ENCODE measurements at regions not wholly inside any gene's neighbourhood (a gene's known extent, or its start where the extent isn't known, plus 50 kb on each side); places are given as distances from the start of the nearest gene placed in this dataset.

DNA sequence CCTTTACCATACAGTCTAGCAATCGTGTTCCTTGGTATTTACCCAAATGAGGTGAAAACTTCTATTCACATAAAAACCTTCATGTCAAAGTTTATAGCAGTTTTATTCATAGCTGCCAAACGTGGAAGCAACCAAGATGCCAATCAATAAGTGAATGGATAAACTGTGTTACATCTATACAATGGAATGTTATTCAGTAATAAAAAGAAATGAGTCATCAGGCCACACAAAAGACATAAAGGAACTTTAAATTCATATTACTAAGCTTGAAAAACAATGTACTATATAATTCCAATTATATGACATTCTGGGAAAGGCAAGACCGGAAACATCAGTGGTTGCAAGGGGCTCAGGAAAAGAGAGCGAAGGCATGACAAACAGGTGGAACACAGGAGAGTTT, 679.9 kb downstream of the ISL1 start:
- TF ChIP-seq RXRA (IDR thresholded peaks at IDR 0.05; ENCODE audit: insufficient read depth, low read depth, low read length) (no peak), JUN (IDR thresholded peaks at IDR 0.05; ENCODE audit: low read depth, low read length) (no peak), RBBP5 (IDR thresholded peaks at IDR 0.05; ENCODE audit: borderline replicate concordance, low read depth, low read length) (no peak), FOSL1 (IDR thresholded peaks at IDR 0.05; ENCODE audit: insufficient read depth, low read depth, low read length) (no peak), POU5F1 (IDR thresholded peaks at IDR 0.05; ENCODE audit: low read depth, low read length) (no peak), GABPA (IDR thresholded peaks at IDR 0.05; ENCODE audit: borderline replicate concordance, insufficient read depth, low read length) (no peak)
- Histone ChIP-seq H4K8ac (ENCODE audit: extremely low read depth, insufficient read depth, low read length) (no peak overlapping the region), H4K5ac (ENCODE audit: insufficient read length, low read depth, low read length) (no peak overlapping the region), H3K9me3 (ENCODE audit: insufficient read depth in 2 of 2, low read depth in 1 of 2, low read length in 1 of 2) (no peaks in the 10 kb centered on the region), H3K14ac (ENCODE audit: insufficient read length) (no peak overlapping the region), H3K23ac (ENCODE audit: insufficient read length) (no peak overlapping the region), H2BK120ac (replicated peaks; ENCODE audit: low read depth, low read length) (no peak overlapping the region), H2AFZ (ENCODE audit: low read length) (no peak overlapping the region), H3K4ac (replicated peaks; ENCODE audit: insufficient read length, low read depth, low read length) (no peak overlapping the region), H3K56ac (replicated peaks; ENCODE audit: insufficient read length, low read depth, low read length) (no peak overlapping the region), H3K4me2 (ENCODE audit: insufficient read depth in 1 of 2, low read depth in 2 of 2, low read length in 2 of 2) (no peak overlapping the region), H3K79me2 (ENCODE audit: control insufficient read depth in 1 of 2, insufficient read depth in 2 of 2, low read length in 2 of 2) (no peaks in the 10 kb centered on the region), H3K4me3 (ENCODE audit: extremely low read depth in 1 of 4, insufficient read depth in 2 of 4, low read depth in 3 of 4, low read length in 4 of 4) (no peak overlapping the region), H2BK20ac (ENCODE audit: low read length) (no peak overlapping the region), H4K91ac (replicated peaks; ENCODE audit: insufficient read length, low read length) (no peak overlapping the region), H2BK15ac (ENCODE audit: low read length) (no peak overlapping the region), H3K9ac (replicated peaks in 1 of 4; ENCODE audit: extremely low read depth in 1 of 4, low read depth in 3 of 4, low read length in 3 of 4) (no peak overlapping the region), H2AK5ac (ENCODE audit: low read depth, low read length) (no peak overlapping the region), H3K4me1 (replicated peaks in 1 of 4; ENCODE audit: control insufficient read depth in 3 of 4, insufficient read depth in 4 of 4, low read length in 3 of 4) (no peaks in the 10 kb centered on the region), H2BK5ac (ENCODE audit: low read depth, low read length) (no peak overlapping the region), H3K23me2 (ENCODE audit: low read depth, low read length) (no peaks in the 10 kb centered on the region), H3K27me3 (replicated peaks in 1 of 4; ENCODE audit: control insufficient read depth in 3 of 4, extremely low read depth in 1 of 4, insufficient read depth in 3 of 4, low read length in 3 of 4) (no peaks in the 10 kb centered on the region), H4K20me1 (replicated peaks in 1 of 2; ENCODE audit: control insufficient read depth in 1 of 2, insufficient read depth in 2 of 2, low read length in 2 of 2) (no peaks in the 10 kb centered on the region), H3K27ac (ENCODE audit: low read depth, low read length) (no peak overlapping the region), H2BK12ac (ENCODE audit: low read depth, low read length) (no peak overlapping the region), H3K79me1 (ENCODE audit: low read depth, low read length) (no peaks in the 10 kb centered on the region), H3K36me3 (ENCODE audit: control insufficient read depth in 2 of 4, insufficient read depth in 4 of 4, low read length in 3 of 4) (no peaks in the 10 kb centered on the region), H3K18ac (ENCODE audit: extremely low read depth, low read length) (no peak overlapping the region)
- ChIA-PET POLR2A (ENCODE audit: partially characterized antibody) (no interaction called here), CTCF (ENCODE audit: partially characterized antibody) (no interaction called here)
- 86% methylated on average over 4 of the region's 4 CpGs; no CpG with 5 or more reads in 1 of the 2 experiments for WGBS, 2 experiments (ENCODE audit: extremely low coverage in 1 of 2, insufficient coverage in 1 of 2, insufficient read length in 1 of 2, insufficient replicate concordance in 2 of 2, low coverage in 1 of 2, low lambda C conversion rate in 2 of 2, missing lambda C conversion rate in 1 of 2)
- DNase-seq (ENCODE audit: low read depth in 1 of 2, low spot score in 2 of 2) (no peak), FAIRE-seq (no peak)
